Stimulated activated CD4-positive, alpha-beta T cell treated with anti-CD3 and anti-CD28 coated beads, Interleukin-12 subunit alpha, Interleukin-12 subunit beta, amount 100 ng/mL, for 4 hours (primary cell): ENCODE measurements at regions not wholly inside any gene's neighbourhood (a gene's known extent, or its start where the extent isn't known, plus 50 kb on each side); places are given as distances from the start of the nearest gene placed in this dataset.

ENCODE experiments used
- DNase-seq: peaks from one replicate; pipeline ENCODE4 v3.0.0-alpha.2; 2020

GRCh38 chr2:120943403-120944034, 207.9 kb downstream of the GLI2 start:
- no peak for DNase-seq

- no peak for DNase-seq
These were observed 208.9 kb downstream of the GLI2 start for GRCh38 chr2:120944575-120944974.

- DNase-seq: no peak
These were observed 209.4 kb downstream of the GLI2 start for GRCh38 chr2:120945091-120945490.

- no peak for DNase-seq
These were observed 210.3 kb downstream of the GLI2 start for GRCh38 chr2:120945832-120946499.

GRCh38 chr2:120947327-120947726, 211.7 kb downstream of the GLI2 start:
- DNase-seq: no peak

GRCh38 chr2:120947982-120948661, 212.5 kb downstream of the GLI2 start:
- DNase-seq: no peak

- no peak for DNase-seq
These were observed 213.0 kb downstream of the GLI2 start for GRCh38 chr2:120948662-120949011.

- DNase-seq: no peak
These were observed 213.6 kb downstream of the GLI2 start for GRCh38 chr2:120949027-120949956.

- DNase-seq: no peak
These were observed 214.4 kb downstream of the GLI2 start for GRCh38 chr2:120949957-120950590.

- DNase-seq: no peak
These were observed 216.0 kb downstream of the GLI2 start for GRCh38 chr2:120951693-120952092.

GRCh38 chr2:120952318-120952717, 216.7 kb downstream of the GLI2 start:
- no peak for DNase-seq

GRCh38 chr2:120953066-120953756, 217.5 kb downstream of the GLI2 start:
- no peak for DNase-seq

GRCh38 chr2:120953843-120954584, 218.3 kb downstream of the GLI2 start:
- DNase-seq: no peak

- no peak for DNase-seq
These were observed 219.3 kb downstream of the GLI2 start for GRCh38 chr2:120954939-120955338.

- DNase-seq: no peak
These were observed 219.8 kb downstream of the GLI2 start for GRCh38 chr2:120955427-120955826.

GRCh38 chr2:120956486-120957156, 221.0 kb downstream of the GLI2 start:
- no peak for DNase-seq

GRCh38 chr2:120957905-120958304, 222.2 kb downstream of the GLI2 start:
- no peak for DNase-seq

GRCh38 chr2:120958623-120959366, 223.1 kb downstream of the GLI2 start:
- no peak for DNase-seq

GRCh38 chr2:120959426-120959825, 223.8 kb downstream of the GLI2 start:
- DNase-seq: no peak

- no peak for DNase-seq
These were observed 225.2 kb downstream of the GLI2 start for GRCh38 chr2:120960770-120961366.
